Common myeloid progenitor, CD34-positive (primary cell): ENCODE measurements at regions not wholly inside any gene's neighbourhood (a gene's known extent, or its start where the extent isn't known, plus 50 kb on each side); places are given as distances from the start of the nearest gene placed in this dataset.
"Not testable (repeated sequence)": the region's sequence is repeated elsewhere in the genome, so short reads cannot be mapped to it uniquely, and the experiment has no call there.

Experiments used
- CTCF ChIA-PET: fragments of 350-600 bp; sonication (Branson Sonifier 250); formaldehyde crosslinking; loops from one replicate; lab custom pipeline; 2021; ENCODE audit warnings: antibody characterized with exemption; lab: Charles Lee
- POLR2A ChIA-PET: fragments of 350-600 bp; sonication (Branson Sonifier 250); formaldehyde crosslinking; loops from one replicate; lab custom pipeline; 2021; ENCODE audit warnings: antibody characterized with exemption; lab: Charles Lee
- DNase-seq, 3 donors: peaks; one replicate each; pipeline versions ENCODE4 v3.0.0 to v3.0.0-alpha.2; 2013
- H3K27ac ChIP-seq, 2 experiments: 1 replicate in 1 of 2; 2 replicates in 1 of 2; pipeline ENCODE4 v1.7.0; 2013; ENCODE audit warnings: inconsistent platforms in 2 of 2, low read length in 2 of 2, mild to moderate bottlenecking in 2 of 2, low read depth in 1 of 2, moderate library complexity in 1 of 2; ENCODE audit not compliant: severe bottlenecking in 2 of 2, insufficient read depth in 1 of 2, poor library complexity in 1 of 2
- H3K27me3 ChIP-seq, 5 experiments: replicated peaks in 2 of 5; 1 replicate in 3 of 5; 2 replicates in 2 of 5; pipeline versions ENCODE4 v1.6.1 to v1.7.0; 2013; ENCODE audit warnings: low read length in 4 of 5, mild to moderate bottlenecking in 2 of 5, moderate library complexity in 2 of 5, inconsistent platforms in 1 of 5; ENCODE audit not compliant: insufficient read depth in 5 of 5, control insufficient read depth in 4 of 5
- H3K36me3 ChIP-seq, 4 experiments: 1 replicate in 2 of 4; 2 replicates in 2 of 4; pipeline versions ENCODE4 v1.6.1 to v1.7.0; 2013; ENCODE audit warnings: low read length in 3 of 4, control low read depth in 1 of 4, mild to moderate bottlenecking in 1 of 4; ENCODE audit not compliant: control insufficient read depth in 4 of 4, insufficient read depth in 4 of 4
- H3K4me1 ChIP-seq, 4 experiments: 1 replicate in 3 of 4; 2 replicates in 1 of 4; pipeline versions ENCODE4 v1.6.1 to v1.7.1; 2013; ENCODE audit warnings: low read length in 3 of 4, mild to moderate bottlenecking in 3 of 4, control low read depth in 1 of 4, inconsistent platforms in 1 of 4, moderate library complexity in 1 of 4; ENCODE audit not compliant: control insufficient read depth in 4 of 4, insufficient read depth in 4 of 4; ENCODE audit errors: control extremely low read depth in 1 of 4
- H3K4me3 ChIP-seq, 7 experiments: 1 replicate in 4 of 7; 2 replicates in 3 of 7; pipeline versions ENCODE4 v1.5.1 to v1.7.0; 2013; ENCODE audit warnings: mild to moderate bottlenecking in 7 of 7, low read length in 6 of 7, moderate library complexity in 6 of 7, inconsistent platforms in 2 of 7, low read depth in 2 of 7, control low read depth in 1 of 7; ENCODE audit not compliant: insufficient read depth in 4 of 7, control insufficient read depth in 1 of 7; ENCODE audit errors: extremely low read depth in 1 of 7
- H3K9me3 ChIP-seq, 5 experiments: 1 replicate in 4 of 5; 2 replicates in 1 of 5; pipeline versions ENCODE4 v1.6.1 to v1.7.1; 2013; ENCODE audit warnings: low read length in 4 of 5, mild to moderate bottlenecking in 2 of 5, inconsistent platforms in 1 of 5, low read depth in 1 of 5, moderate library complexity in 1 of 5; ENCODE audit not compliant: control insufficient read depth in 4 of 5, insufficient read depth in 2 of 5; ENCODE audit errors: control extremely low read depth in 1 of 5
- WGBS: methylation state at CpG from one replicate; pipeline ENCODE4 v1.1.5; 2013; ENCODE audit not compliant: insufficient coverage; 5-methylcytosine and 5-hydroxymethylcytosine counted together

- Histone ChIP-seq H3K9me3 (no peaks in the 10 kb centered on the region), H3K27me3 (no peaks in the 10 kb centered on the region), H3K4me1 (no peaks in the 10 kb centered on the region), H3K27ac (no peak overlapping the region), H3K4me3 (no peak overlapping the region), H3K36me3 (no peaks in the 10 kb centered on the region)
- no CpG with 5 or more reads among the region's 1 CpG for WGBS
- no peak for DNase-seq
- CTCF ChIA-PET = no interaction called here
- POLR2A ChIA-PET = no interaction called here
Observed at GRCh38 chr7:97422046-97422445, 304.5 kb downstream of the SDHAF3 start.

- DNase-seq = no peak
- Histone ChIP-seq H3K9me3 (peaks cover 0 to 1% (median 0%) of the 10 kb centered on the region in 5 experiments), H3K36me3 (no peaks in the 10 kb centered on the region), H3K27me3 (no peaks in the 10 kb centered on the region), H3K27ac (no peak overlapping the region), H3K4me1 (no peaks in the 10 kb centered on the region), H3K4me3 (no peak overlapping the region)
- CTCF ChIA-PET = no interaction called here
- POLR2A ChIA-PET = no interaction called here
- WGBS = 88% methylated on average over 7 of the region's 9 CpGs
Observed at GRCh38 chr7:97430006-97430405, 301.9 kb upstream of the TAC1 start.

GRCh38 chr7:97439637-97440214, 292.2 kb upstream of the TAC1 start:
- DNase-seq = no peak
- Histone ChIP-seq H3K27me3 (no peaks in the 10 kb centered on the region), H3K4me1 (no peaks in the 10 kb centered on the region), H3K4me3 (no peak overlapping the region), H3K9me3 (peaks cover 2 to 12% (median 6%) of the 10 kb centered on the region in 5 experiments), H3K36me3 (no peaks in the 10 kb centered on the region), H3K27ac (no peak overlapping the region)
- ChIA-PET CTCF (no interaction called here), POLR2A (no interaction called here)
- WGBS = 100% methylated on average over 2 of the region's 5 CpGs

GRCh38 chr7:97446361-97446760, 285.5 kb upstream of the TAC1 start:
- WGBS = 88% methylated on average over 4 of the region's 5 CpGs
- Histone ChIP-seq H3K27me3 (no peaks in the 10 kb centered on the region), H3K4me3 (no peak overlapping the region), H3K9me3 (peaks cover 0 to 3% (median 0%) of the 10 kb centered on the region in 5 experiments), H3K4me1 (no peaks in the 10 kb centered on the region), H3K27ac (no peak overlapping the region), H3K36me3 (no peaks in the 10 kb centered on the region)
- ChIA-PET POLR2A (no interaction called here), CTCF (no interaction called here)
- no peak for DNase-seq

GRCh38 chr7:97449448-97449847, 282.4 kb upstream of the TAC1 start:
- H3K36me3 ChIP-seq, H3K4me1 ChIP-seq, H3K9me3 ChIP-seq, H3K27ac ChIP-seq, DNase-seq, POLR2A ChIA-PET, H3K27me3 ChIP-seq, H3K4me3 ChIP-seq, CTCF ChIA-PET: not testable (repeated sequence)
- WGBS = no CpG with 5 or more reads among the region's 3 CpGs

GRCh38 chr7:97450516-97450915, 281.4 kb upstream of the TAC1 start:
- CTCF ChIA-PET = no interaction called here
- Histone ChIP-seq H3K9me3 (no peaks in the 10 kb centered on the region), H3K36me3 (no peaks in the 10 kb centered on the region), H3K27me3 (no peaks in the 10 kb centered on the region), H3K4me1 (no peaks in the 10 kb centered on the region), H3K27ac (no peak overlapping the region), H3K4me3 (no peak overlapping the region)
- 40% methylated on average over 1 of the region's 1 CpG for WGBS
- no peak for DNase-seq
- POLR2A ChIA-PET = interaction anchor here (0.6 kb wide), 1 partner anchor 1686 kb away, joined by 5 read pairs; no protein-coding TSS in a partner anchor

GRCh38 chr7:97454636-97455035, 277.2 kb upstream of the TAC1 start:
- POLR2A ChIA-PET = no interaction called here
- no CpG with 5 or more reads among the region's 1 CpG for WGBS

More at GRCh38 chr7:97454636-97455035, 277.2 kb upstream of the TAC1 start:
- DNase-seq = no peak
- Histone ChIP-seq H3K36me3 (no peaks in the 10 kb centered on the region), H3K4me1 (no peaks in the 10 kb centered on the region), H3K27me3 (no peaks in the 10 kb centered on the region), H3K9me3 (no peaks in the 10 kb centered on the region), H3K27ac (no peak overlapping the region), H3K4me3 (no peak overlapping the region)
- CTCF ChIA-PET = no interaction called here
